HL-60 (cell line): ENCODE measurements at regions not wholly inside any gene's neighbourhood (a gene's known extent, or its start where the extent isn't known, plus 50 kb on each side); places are given as distances from the start of the nearest gene placed in this dataset.

ENCODE experiments used
- CTCF ChIP-seq: IDR thresholded peaks from one replicate; pipeline ENCODE4 v1.5.1; 2011; ENCODE audit warnings: low read length, control low read depth, inconsistent platforms; ENCODE audit not compliant: insufficient read depth
- GABPA ChIP-seq: IDR thresholded peaks from 2 replicates; pipeline ENCODE4 v1.6.1; 2012; ENCODE audit warnings: low read depth
- POLR2AphosphoS5 ChIP-seq: IDR thresholded peaks from 2 replicates; pipeline ENCODE4 v1.6.1; 2012; ENCODE audit warnings: low read depth
- REST ChIP-seq: IDR thresholded peaks from 2 replicates; pipeline ENCODE4 v1.6.1; 2012; ENCODE audit warnings: low read depth; ENCODE audit not compliant: insufficient replicate concordance
- SPI1 ChIP-seq: IDR thresholded peaks from 2 replicates; pipeline ENCODE4 v1.6.1; 2012; ENCODE audit warnings: low read depth, mild to moderate bottlenecking, borderline replicate concordance

- no peak for TF ChIP-seq CTCF
- no peak for TF ChIP-seq SPI1
- TF ChIP-seq GABPA: no peak
- TF ChIP-seq POLR2AphosphoS5: no peak
- no peak for TF ChIP-seq REST
These were observed 395.5 kb downstream of the EFNB2 start for GRCh38 chr13:106139942-106140341.
